Ovary (tissue), 3 donors: ENCODE measurements at regions not wholly inside any gene's neighbourhood (a gene's known extent, or its start where the extent isn't known, plus 50 kb on each side); places are given as distances from the start of the nearest gene placed in this dataset.

Experiments
- POLR2A ChIP-seq: fragments of 450-650 bp; IDR thresholded peaks from one replicate; pipeline ENCODE4 v1.6.1; 2017; ENCODE audit warnings: antibody characterized with exemption, mild to moderate bottlenecking, moderate library complexity
- TF ChIP-seq, protein P1 (sequence below), 3 donors: fragments of 450-650 bp in 2 of 3; fragments of 200-600 bp in 1 of 3; IDR thresholded peaks; one replicate each; pipeline versions ENCODE4 v1.5.1 to v1.8.0; 2016 to 2022; ENCODE audit warnings: antibody characterized with exemption in 3 of 3, mild to moderate bottlenecking in 1 of 3
- donor health status: DM: no; HTN: no; CAD: no.

- TF ChIP-seq, protein P1, sequence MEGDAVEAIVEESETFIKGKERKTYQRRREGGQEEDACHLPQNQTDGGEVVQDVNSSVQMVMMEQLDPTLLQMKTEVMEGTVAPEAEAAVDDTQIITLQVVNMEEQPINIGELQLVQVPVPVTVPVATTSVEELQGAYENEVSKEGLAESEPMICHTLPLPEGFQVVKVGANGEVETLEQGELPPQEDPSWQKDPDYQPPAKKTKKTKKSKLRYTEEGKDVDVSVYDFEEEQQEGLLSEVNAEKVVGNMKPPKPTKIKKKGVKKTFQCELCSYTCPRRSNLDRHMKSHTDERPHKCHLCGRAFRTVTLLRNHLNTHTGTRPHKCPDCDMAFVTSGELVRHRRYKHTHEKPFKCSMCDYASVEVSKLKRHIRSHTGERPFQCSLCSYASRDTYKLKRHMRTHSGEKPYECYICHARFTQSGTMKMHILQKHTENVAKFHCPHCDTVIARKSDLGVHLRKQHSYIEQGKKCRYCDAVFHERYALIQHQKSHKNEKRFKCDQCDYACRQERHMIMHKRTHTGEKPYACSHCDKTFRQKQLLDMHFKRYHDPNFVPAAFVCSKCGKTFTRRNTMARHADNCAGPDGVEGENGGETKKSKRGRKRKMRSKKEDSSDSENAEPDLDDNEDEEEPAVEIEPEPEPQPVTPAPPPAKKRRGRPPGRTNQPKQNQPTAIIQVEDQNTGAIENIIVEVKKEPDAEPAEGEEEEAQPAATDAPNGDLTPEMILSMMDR (IDR thresholded peaks at IDR 0.05): no peak
- no peak for TF ChIP-seq POLR2A
Observed at GRCh38 chr13:26968431-26969341, 202.9 kb downstream of the USP12 start.
